HG03097 (cell line): ENCODE measurements at regions not wholly inside any gene's neighbourhood (a gene's known extent, or its start where the extent isn't known, plus 50 kb on each side); places are given as distances from the start of the nearest gene placed in this dataset.

ENCODE experiments used
- ATAC-seq: cut with Tn5 transposase; IDR thresholded peaks from one replicate; pipeline ENCODE4 v1.9.1; 2021; ENCODE audit not compliant: unreplicated experiment, low FRiP score

- ATAC-seq, result no peak
Observed at GRCh38 chr1:87165177-87165576, 163.5 kb upstream of the LMO4 start.

- ATAC-seq, result no peak
Observed at GRCh38 chr1:87167157-87167789, 161.4 kb upstream of the LMO4 start.

- no peak for ATAC-seq
Observed at GRCh38 chr1:87167848-87168525, 160.7 kb upstream of the LMO4 start.

- no peak for ATAC-seq
Observed at GRCh38 chr1:87169263-87169910, 159.3 kb upstream of the LMO4 start.

- no peak for ATAC-seq
Observed at GRCh38 chr1:87170157-87170556, 158.5 kb upstream of the LMO4 start.

- ATAC-seq, result no peak
Observed at GRCh38 chr1:87170931-87171598, 157.6 kb upstream of the LMO4 start.

GRCh38 chr1:87173231-87173630 is 155.4 kb upstream of the LMO4 start:
- no peak for ATAC-seq

GRCh38 chr1:87174724-87175245 is 153.9 kb upstream of the LMO4 start:
- no peak for ATAC-seq

GRCh38 chr1:87176087-87176486 is 152.6 kb upstream of the LMO4 start:
- ATAC-seq, result no peak

- ATAC-seq, result no peak
Observed at GRCh38 chr1:87176514-87176913, 152.2 kb upstream of the LMO4 start.

GRCh38 chr1:87178441-87178840 is 150.2 kb upstream of the LMO4 start:
- ATAC-seq, result no peak

GRCh38 chr1:87179076-87179810 is 149.4 kb upstream of the LMO4 start:
- no peak for ATAC-seq

- ATAC-seq, result no peak
Observed at GRCh38 chr1:87179851-87180519, 148.7 kb upstream of the LMO4 start.

GRCh38 chr1:87180682-87181081 is 148.0 kb upstream of the LMO4 start:
- ATAC-seq, result no peak

- no peak for ATAC-seq
Observed at GRCh38 chr1:87182611-87183010, 146.1 kb upstream of the LMO4 start.

- no peak for ATAC-seq
Observed at GRCh38 chr1:87185077-87185476, 143.6 kb upstream of the LMO4 start.

GRCh38 chr1:87186346-87186745 is 142.3 kb upstream of the LMO4 start:
- ATAC-seq, result no peak

GRCh38 chr1:87188640-87189039 is 140.0 kb upstream of the LMO4 start:
- ATAC-seq, result no peak

GRCh38 chr1:87190402-87190801 is 138.3 kb upstream of the LMO4 start:
- ATAC-seq, result no peak

GRCh38 chr1:87191646-87192045 is 137.0 kb upstream of the LMO4 start:
- no peak for ATAC-seq
